Myocyte (in vitro differentiated cells): ENCODE measurements at regions not wholly inside any gene's neighbourhood (a gene's known extent, or its start where the extent isn't known, plus 50 kb on each side); places are given as distances from the start of the nearest gene placed in this dataset.
"Not testable (repeated sequence)": the region's sequence is repeated elsewhere in the genome, so short reads cannot be mapped to it uniquely, and the experiment has no call there.

Experiments used
- DNase-seq: peaks from one replicate; pipeline ENCODE4 v3.0.0-alpha.2; 2012; ENCODE audit warnings: low read depth

GRCh38 chr20:22944062-22944461 is 91.0 kb upstream of the SSTR4 start:
- no peak for DNase-seq

- DNase-seq, result no peak
Observed at GRCh38 chr20:22944936-22945335, 90.2 kb upstream of the SSTR4 start.

- no peak for DNase-seq
Observed at GRCh38 chr20:22946596-22946995, 88.5 kb upstream of the SSTR4 start.

DNA sequence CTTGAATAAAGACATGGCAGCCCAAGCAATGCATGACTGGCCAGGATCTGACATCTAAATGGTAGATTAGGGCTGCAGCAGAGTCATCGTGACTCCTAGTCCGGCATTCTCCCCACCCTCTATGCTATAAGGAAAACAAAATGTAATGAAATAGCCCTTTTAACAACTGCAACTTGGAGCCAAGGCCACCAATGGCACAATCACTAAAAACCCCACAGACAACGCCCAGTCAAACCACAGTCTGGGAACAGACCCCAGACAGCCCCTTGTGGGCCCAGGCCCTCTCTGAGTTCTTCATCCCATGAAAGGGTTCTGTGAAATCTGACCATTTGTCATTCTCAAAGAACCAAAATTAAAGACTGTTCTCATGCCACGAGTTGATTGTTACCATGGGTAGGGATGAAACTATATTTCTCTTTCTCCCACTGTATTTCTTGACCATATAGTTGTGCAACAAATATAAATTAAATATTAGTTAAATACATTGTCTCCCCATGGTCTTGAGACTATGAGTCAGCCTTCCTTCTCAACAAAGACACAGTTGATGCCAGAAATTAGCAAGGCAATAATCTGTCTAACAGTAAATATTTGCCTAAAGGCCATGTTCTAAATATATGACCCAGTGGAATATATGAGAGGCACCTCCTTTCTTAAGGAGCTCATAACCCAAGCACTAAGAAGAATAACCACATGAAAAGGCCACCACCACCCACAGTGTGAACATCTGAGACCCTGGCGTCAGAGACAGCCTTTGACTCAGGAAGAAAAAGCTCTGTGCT is 85.6 kb upstream of the SSTR4 start:
- no peak for DNase-seq

DNA sequence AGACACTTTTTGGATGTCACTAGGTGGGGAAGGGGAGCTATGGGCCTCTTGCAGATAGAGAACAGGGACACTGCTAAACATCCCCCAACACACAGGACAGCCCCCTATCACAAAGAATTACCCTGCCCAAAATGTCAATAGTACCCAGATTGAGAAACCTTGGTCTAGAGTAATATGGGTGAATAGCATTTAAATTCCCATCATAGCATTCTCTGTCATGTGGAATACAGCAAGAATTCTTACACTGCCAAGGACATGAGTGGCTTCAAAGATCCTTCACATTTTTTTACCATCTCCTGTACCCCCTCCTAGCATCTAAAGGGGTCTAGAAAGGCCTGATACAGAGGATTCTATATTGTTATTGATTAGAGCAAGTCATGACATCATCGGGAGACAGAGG is 83.1 kb upstream of the SSTR4 start:
- no peak for DNase-seq

DNA sequence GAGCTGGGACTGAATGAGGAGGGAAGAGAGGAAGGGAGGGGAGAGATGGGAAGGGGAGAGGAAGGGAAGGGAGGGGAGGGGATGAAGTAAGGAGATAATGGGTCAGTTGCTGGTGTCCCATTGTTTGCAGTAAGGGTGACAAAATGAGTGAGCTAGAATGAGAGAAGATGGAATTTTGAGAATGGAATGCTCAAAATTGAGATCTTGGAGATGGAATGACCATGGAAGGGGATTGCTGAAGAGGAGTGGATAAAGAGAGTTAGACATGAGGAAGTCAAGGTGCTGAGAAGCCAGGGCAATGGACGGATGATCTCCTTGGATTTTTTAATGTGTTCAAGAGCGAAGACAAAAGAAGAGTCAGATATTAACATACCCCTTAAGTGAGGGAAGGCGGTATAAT is 80.5 kb upstream of the SSTR4 start:
- DNase-seq, result no peak

GRCh38 chr20:22958390-22958789 is 76.7 kb upstream of the SSTR4 start:
- DNase-seq, result no peak

GRCh38 chr20:22962567-22963439 is 72.3 kb upstream of the SSTR4 start:
- DNase-seq, result no peak

DNA sequence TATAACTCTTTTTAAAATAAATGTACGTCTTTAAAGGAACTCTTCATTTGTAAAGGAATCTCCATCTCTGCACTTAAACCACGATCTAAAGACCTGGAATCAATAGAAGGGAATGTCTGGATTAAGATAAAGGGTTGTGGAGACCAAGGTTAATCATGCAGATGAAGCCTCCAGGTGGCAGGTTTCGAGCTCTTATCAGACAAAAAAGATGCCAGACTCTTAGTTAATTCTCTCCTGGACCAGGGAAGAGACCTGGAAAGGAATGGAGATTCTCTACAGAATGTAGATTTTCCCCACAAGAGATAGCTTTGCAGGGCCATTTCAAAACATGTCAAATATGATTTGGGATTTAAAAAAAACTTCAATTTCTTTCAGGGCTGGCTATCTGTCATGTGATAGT is 71.5 kb upstream of the SSTR4 start:
- no peak for DNase-seq

GRCh38 chr20:22966787-22967464 is 68.2 kb upstream of the SSTR4 start:
- DNase-seq, result no peak

DNA sequence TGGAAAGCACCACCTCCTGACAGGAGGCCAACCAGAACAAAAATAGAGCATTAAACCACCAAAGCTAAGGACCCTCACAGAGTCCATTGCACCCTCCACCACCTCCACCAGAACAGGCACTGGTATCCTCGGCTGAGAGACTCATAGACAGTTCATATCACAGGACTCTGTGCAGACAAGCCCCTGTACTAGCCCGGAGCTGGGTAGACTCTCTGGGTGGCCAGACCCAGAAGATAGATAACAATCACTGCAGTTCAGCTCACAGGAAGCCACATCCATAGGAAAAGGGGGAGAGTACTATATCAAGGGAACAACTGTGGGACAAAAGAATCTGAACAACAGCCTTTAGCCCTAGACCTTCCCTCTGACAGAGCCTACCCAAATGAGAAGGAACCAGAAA is 67.4 kb upstream of the SSTR4 start:
- DNase-seq, result not testable (repeated sequence)

GRCh38 chr20:22969031-22969430 is 66.1 kb upstream of the SSTR4 start:
- not testable (repeated sequence) for DNase-seq

DNA sequence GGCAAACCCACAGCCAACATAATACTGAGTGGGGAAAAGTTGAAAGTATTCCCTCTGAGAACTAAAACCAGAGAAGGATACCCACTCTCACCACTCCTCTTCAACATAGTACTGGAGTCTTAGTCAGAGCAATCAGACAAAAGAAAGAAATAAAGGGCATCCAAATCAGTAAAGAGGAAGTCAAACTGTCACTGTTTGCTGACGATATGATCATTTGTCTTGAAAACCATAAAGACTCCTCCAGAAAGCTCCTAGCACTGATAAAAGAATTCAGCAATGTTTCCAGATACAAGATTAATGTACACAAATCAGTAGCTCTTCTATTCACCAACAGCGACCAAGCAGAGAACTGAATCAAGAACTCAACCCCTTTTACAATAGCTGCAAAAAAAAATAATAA is 64.0 kb upstream of the SSTR4 start:
- DNase-seq, result not testable (repeated sequence)

DNA sequence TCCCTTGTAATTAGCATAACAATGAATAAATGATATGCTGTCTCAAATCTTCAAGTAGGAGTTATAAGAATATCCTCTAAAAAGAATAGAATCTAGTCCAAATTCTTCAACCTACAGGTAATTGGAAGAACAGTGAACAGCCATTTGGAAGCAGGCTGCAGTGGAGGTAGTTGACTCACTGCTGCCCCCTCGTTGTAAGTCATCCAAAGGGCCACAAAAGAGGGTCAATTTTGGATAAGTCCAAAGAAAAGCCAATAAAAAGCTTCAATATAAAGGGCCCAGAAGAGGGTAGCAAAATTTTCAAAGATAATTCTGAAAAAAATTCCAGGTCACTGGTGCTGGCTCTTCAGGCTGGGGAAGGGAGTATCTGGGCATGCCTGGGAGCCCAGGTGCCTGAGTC is 60.8 kb upstream of the SSTR4 start:
- peak; percentile 23 for DNase-seq

GRCh38 chr20:22977047-22977785 is 57.9 kb upstream of the SSTR4 start:
- peak; percentile 77 for DNase-seq

DNA sequence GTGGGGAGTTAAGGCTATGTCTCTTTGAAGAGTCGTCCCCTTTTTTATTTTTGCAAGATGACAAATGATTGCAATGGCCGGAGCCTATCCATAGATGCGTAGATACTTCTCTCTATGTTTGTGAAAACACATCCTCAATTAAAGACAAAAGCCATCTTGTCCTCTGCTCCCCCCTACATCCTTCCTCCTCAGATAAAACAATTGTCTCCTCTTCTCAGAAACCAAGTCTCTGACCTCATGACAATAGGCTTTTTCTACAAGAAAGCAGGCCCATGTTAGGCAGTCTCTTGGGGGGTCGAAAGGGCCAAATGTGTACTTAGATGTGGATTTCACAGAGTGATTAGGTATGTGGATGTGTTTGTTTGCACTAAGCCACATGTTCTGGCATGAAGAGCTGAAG is 51.1 kb upstream of the SSTR4 start:
- no peak for DNase-seq

DNA sequence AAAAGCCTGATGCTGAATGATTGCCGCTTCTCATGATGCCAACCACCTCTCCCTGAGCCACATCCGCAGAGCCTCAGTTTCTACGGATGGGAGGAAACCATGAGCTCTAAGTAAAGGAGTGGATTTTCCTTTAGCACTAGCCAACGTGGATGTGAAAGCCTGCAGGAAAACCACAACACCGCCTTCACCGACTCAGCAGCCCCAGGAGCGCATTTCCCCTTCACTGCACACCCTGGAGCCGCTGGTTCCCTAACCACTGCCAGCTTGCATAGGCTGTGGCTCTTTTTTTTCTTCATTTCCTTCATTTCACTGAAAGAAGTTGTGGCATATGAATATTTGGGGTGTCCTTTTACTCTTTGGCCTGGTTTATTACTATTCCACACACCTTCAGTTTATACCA is 50.5 kb upstream of the SSTR4 start:
- DNase-seq, result no peak

- no peak for DNase-seq
Observed at GRCh38 chr20:22985239-22985778, 49.8 kb upstream of the SSTR4 start.
